Mesendoderm (in vitro differentiated cells): ENCODE measurements at regions not wholly inside any gene's neighbourhood (a gene's known extent, or its start where the extent isn't known, plus 50 kb on each side); places are given as distances from the start of the nearest gene placed in this dataset.

Experiments used
- DNase-seq: peaks from one replicate; pipeline ENCODE4 v3.0.0; 2013
- H2AK5ac ChIP-seq: 2 replicates; pipeline ENCODE4 v1.6.1; 2013; ENCODE audit warnings: low read length, inconsistent platforms
- H2BK120ac ChIP-seq: 2 replicates; pipeline ENCODE4 v1.6.1; 2013; ENCODE audit warnings: low read depth, mild to moderate bottlenecking, low read length, moderate library complexity, mixed read lengths
- H2BK15ac ChIP-seq: replicated peaks from 2 replicates; pipeline ENCODE4 v1.6.1; 2013; ENCODE audit warnings: low read depth, mild to moderate bottlenecking, moderate library complexity
- H2BK5ac ChIP-seq: 2 replicates; pipeline ENCODE4 v1.6.1; 2013; ENCODE audit warnings: low read length, inconsistent platforms
- H3K18ac ChIP-seq: 2 replicates; pipeline ENCODE4 v1.6.1; 2013; ENCODE audit warnings: mild to moderate bottlenecking, low read length, mixed read lengths
- H3K23ac ChIP-seq: one replicate; pipeline ENCODE4 v1.6.1; 2013; ENCODE audit warnings: low read length
- H3K27ac ChIP-seq: 2 replicates; pipeline ENCODE4 v1.5.1; 2013; ENCODE audit warnings: low read depth, mild to moderate bottlenecking, inconsistent platforms, low read length, moderate library complexity
- H3K27me3 ChIP-seq: 2 replicates; pipeline ENCODE4 v1.6.1; 2013; ENCODE audit warnings: low read length, control low read depth, mild to moderate bottlenecking, inconsistent platforms; ENCODE audit not compliant: insufficient read depth, poor library complexity
- H3K36me3 ChIP-seq: 2 replicates; pipeline ENCODE4 v1.6.1; 2013; ENCODE audit warnings: low read length, inconsistent platforms; ENCODE audit not compliant: control insufficient read depth, insufficient read depth
- H3K4ac ChIP-seq: one replicate; pipeline ENCODE4 v1.6.1; 2013; ENCODE audit warnings: low read depth, mild to moderate bottlenecking, low read length, moderate library complexity
- H3K4me1 ChIP-seq: 2 replicates; pipeline ENCODE4 v1.6.1; 2013; ENCODE audit warnings: low read depth, low read length, inconsistent platforms; ENCODE audit not compliant: control insufficient read depth
- H3K4me2 ChIP-seq: 2 replicates; pipeline ENCODE4 v1.6.1; 2013; ENCODE audit warnings: low read length
- H3K4me3 ChIP-seq: 2 replicates; pipeline ENCODE4 v1.5.1; 2013; ENCODE audit warnings: mild to moderate bottlenecking, low read length
- H3K56ac ChIP-seq: one replicate; pipeline ENCODE4 v1.6.1; 2013; ENCODE audit warnings: low read length
- H3K79me1 ChIP-seq: 2 replicates; pipeline ENCODE4 v1.6.1; 2013; ENCODE audit warnings: low read length, inconsistent platforms
- H3K79me2 ChIP-seq: 2 replicates; pipeline ENCODE4 v1.6.1; 2013; ENCODE audit warnings: mild to moderate bottlenecking, low read length; ENCODE audit not compliant: control insufficient read depth, insufficient read depth
- H3K9ac ChIP-seq: 2 replicates; pipeline ENCODE4 v1.6.1; 2013; ENCODE audit warnings: low read length, inconsistent platforms
- H4K5ac ChIP-seq: one replicate; pipeline ENCODE4 v1.6.1; 2013; ENCODE audit warnings: low read length
- H4K8ac ChIP-seq: one replicate; pipeline ENCODE4 v1.6.1; 2013; ENCODE audit warnings: low read depth, mild to moderate bottlenecking, control low read depth, low read length, moderate library complexity
- WGBS: extraction: QIAGEN DNeasy Blood & Tissue Kit; methylation state at CpG from one replicate; pipeline ENCODE4 v1.1.7; 2013; ENCODE audit warnings: low lambda C conversion rate, missing lambda C conversion rate; ENCODE audit not compliant: insufficient coverage; ENCODE audit errors: extremely low coverage; 5-methylcytosine and 5-hydroxymethylcytosine counted together

GRCh38 chr15:46808834-46809233, 908.5 kb upstream of the SEMA6D start:
- no peaks in the 10 kb centered on the region for H3K4me1 ChIP-seq
- no peak overlapping the region for H2BK120ac ChIP-seq
- no peak overlapping the region for H2BK15ac ChIP-seq
- H2BK5ac ChIP-seq: no peak overlapping the region
- H3K4me2 ChIP-seq: no peak overlapping the region
- no peak overlapping the region for H3K9ac ChIP-seq
- no peak overlapping the region for H3K18ac ChIP-seq
- no peak overlapping the region for H2AK5ac ChIP-seq
- no peak overlapping the region for H3K4ac ChIP-seq
- H4K8ac ChIP-seq: no peak overlapping the region
- H3K79me1 ChIP-seq: no peaks in the 10 kb centered on the region
- no peak overlapping the region for H4K5ac ChIP-seq
- no peak overlapping the region for H3K27ac ChIP-seq
- H3K23ac ChIP-seq: no peak overlapping the region
- no CpG with 5 or more reads among the region's 1 CpG for WGBS
- H3K27me3 ChIP-seq: no peaks in the 10 kb centered on the region
- no peaks in the 10 kb centered on the region for H3K79me2 ChIP-seq
- H3K4me3 ChIP-seq: no peak overlapping the region
- no peak for DNase-seq
- H3K56ac ChIP-seq: no peak overlapping the region
- no peaks in the 10 kb centered on the region for H3K36me3 ChIP-seq

GRCh38 chr15:46815240-46815639, 902.1 kb upstream of the SEMA6D start:
- H3K4me1 ChIP-seq: no peaks in the 10 kb centered on the region
- no peak overlapping the region for H2BK120ac ChIP-seq
- H2BK5ac ChIP-seq: no peak overlapping the region
- H3K79me1 ChIP-seq: no peaks in the 10 kb centered on the region
- no peak overlapping the region for H3K27ac ChIP-seq
- H3K36me3 ChIP-seq: no peaks in the 10 kb centered on the region
- H3K27me3 ChIP-seq: no peaks in the 10 kb centered on the region
- no peak overlapping the region for H3K18ac ChIP-seq
- H3K4me3 ChIP-seq: no peak overlapping the region
- H4K5ac ChIP-seq: no peak overlapping the region
- H3K79me2 ChIP-seq: no peaks in the 10 kb centered on the region
- no peak for DNase-seq
- no peak overlapping the region for H2BK15ac ChIP-seq
- no peak overlapping the region for H3K23ac ChIP-seq
- H3K9ac ChIP-seq: no peak overlapping the region
- no peak overlapping the region for H3K56ac ChIP-seq
- no CpG with 5 or more reads among the region's 4 CpGs for WGBS
- no peak overlapping the region for H3K4me2 ChIP-seq
- no peak overlapping the region for H2AK5ac ChIP-seq
- H4K8ac ChIP-seq: no peak overlapping the region
- H3K4ac ChIP-seq: no peak overlapping the region

DNA sequence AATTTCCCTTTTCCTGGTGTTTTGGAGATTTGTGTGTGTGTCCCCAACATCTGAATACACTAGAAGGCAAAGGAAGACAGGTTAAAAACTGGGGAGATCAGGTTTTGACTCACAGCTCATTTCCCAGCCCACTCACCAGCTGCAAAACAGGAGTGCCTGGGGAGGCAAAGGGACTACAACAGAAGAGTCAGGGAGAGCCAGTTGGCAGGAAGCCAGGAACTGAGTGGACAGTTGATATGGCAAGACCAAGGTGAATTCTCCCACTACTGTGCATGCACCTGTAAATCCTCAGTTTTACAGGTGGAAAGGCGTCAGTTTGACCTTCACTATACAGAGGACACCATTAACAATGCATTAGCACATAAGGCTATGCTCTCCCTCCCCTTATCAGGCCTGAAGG, 901.5 kb upstream of the SEMA6D start:
- Histone ChIP-seq H3K79me1 (no peaks in the 10 kb centered on the region), H2AK5ac (no peak overlapping the region), H3K18ac (no peak overlapping the region), H2BK15ac (no peak overlapping the region), H4K5ac (no peak overlapping the region), H4K8ac (no peak overlapping the region), H3K4me3 (no peak overlapping the region), H3K4me2 (no peak overlapping the region), H3K79me2 (no peaks in the 10 kb centered on the region), H3K27me3 (no peaks in the 10 kb centered on the region), H3K23ac (no peak overlapping the region), H3K36me3 (no peaks in the 10 kb centered on the region), H3K4me1 (no peaks in the 10 kb centered on the region), H3K4ac (no peak overlapping the region), H3K27ac (no peak overlapping the region), H2BK5ac (no peak overlapping the region), H3K9ac (no peak overlapping the region), H3K56ac (no peak overlapping the region), H2BK120ac (no peak overlapping the region)
- WGBS: no CpG with 5 or more reads among the region's 1 CpG
- DNase-seq: no peak

- H4K5ac ChIP-seq: no peak overlapping the region
- H3K18ac ChIP-seq: no peak overlapping the region
- no peak overlapping the region for H3K4ac ChIP-seq
- no peak overlapping the region for H4K8ac ChIP-seq
- no peaks in the 10 kb centered on the region for H3K4me1 ChIP-seq
- no peaks in the 10 kb centered on the region for H3K27me3 ChIP-seq
- H3K79me1 ChIP-seq: no peaks in the 10 kb centered on the region
- H2BK15ac ChIP-seq: no peak overlapping the region
- H3K27ac ChIP-seq: no peak overlapping the region
- H3K56ac ChIP-seq: no peak overlapping the region
- no peaks in the 10 kb centered on the region for H3K36me3 ChIP-seq
- no peak overlapping the region for H3K9ac ChIP-seq
- H3K4me3 ChIP-seq: no peak overlapping the region
- WGBS: no CpG with 5 or more reads among the region's 1 CpG
- H3K4me2 ChIP-seq: no peak overlapping the region
- no peak overlapping the region for H3K23ac ChIP-seq
- no peak overlapping the region for H2BK5ac ChIP-seq
- H2AK5ac ChIP-seq: no peak overlapping the region
- H2BK120ac ChIP-seq: no peak overlapping the region
- no peaks in the 10 kb centered on the region for H3K79me2 ChIP-seq
- no peak for DNase-seq
These were observed 868.6 kb upstream of the SEMA6D start for GRCh38 chr15:46848704-46849103.

DNA sequence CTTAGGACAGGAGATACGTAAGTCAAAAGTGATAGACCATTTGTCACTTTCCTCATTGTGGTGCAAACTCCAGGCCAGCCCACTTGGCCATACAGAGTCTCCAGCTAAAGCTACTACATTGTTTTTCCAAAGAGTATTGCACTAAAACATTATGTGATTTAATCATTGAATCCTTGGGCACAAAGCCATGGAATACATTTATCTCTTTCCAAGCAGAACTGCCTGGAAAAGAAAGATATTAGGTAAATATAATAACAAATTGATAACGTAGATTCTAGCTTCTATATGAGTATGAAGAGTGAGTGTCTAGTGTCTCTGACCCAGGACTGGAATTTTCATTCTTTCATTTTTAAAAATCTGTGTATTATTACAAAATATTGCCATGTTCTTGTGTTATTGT, 863.7 kb upstream of the SEMA6D start:
- peaks cover 2% of the 10 kb centered on the region for H3K4me1 ChIP-seq
- no peaks in the 10 kb centered on the region for H3K27me3 ChIP-seq
- no peak overlapping the region for H2AK5ac ChIP-seq
- no peak overlapping the region for H2BK5ac ChIP-seq
- H3K79me1 ChIP-seq: no peaks in the 10 kb centered on the region
- WGBS: no CpG with 5 or more reads among the region's 2 CpGs
- H3K4me2 ChIP-seq: no peak overlapping the region
- H3K27ac ChIP-seq: no peak overlapping the region
- no peak overlapping the region for H3K18ac ChIP-seq
- no peak overlapping the region for H3K4ac ChIP-seq
- no peak overlapping the region for H2BK120ac ChIP-seq
- H3K23ac ChIP-seq: no peak overlapping the region
- no peak overlapping the region for H3K9ac ChIP-seq
- DNase-seq: no peak
- no peak overlapping the region for H3K4me3 ChIP-seq
- no peak overlapping the region for H3K56ac ChIP-seq
- H3K36me3 ChIP-seq: no peaks in the 10 kb centered on the region
- no peak overlapping the region for H4K8ac ChIP-seq
- H3K79me2 ChIP-seq: no peaks in the 10 kb centered on the region
- H2BK15ac ChIP-seq: no peak overlapping the region
- no peak overlapping the region for H4K5ac ChIP-seq

- no peak overlapping the region for H3K23ac ChIP-seq
- H3K27ac ChIP-seq: no peak overlapping the region
- no peak overlapping the region for H2BK15ac ChIP-seq
- no peak overlapping the region for H3K18ac ChIP-seq
- H3K56ac ChIP-seq: no peak overlapping the region
- H3K9ac ChIP-seq: no peak overlapping the region
- H4K8ac ChIP-seq: no peak overlapping the region
- no peak overlapping the region for H3K4me3 ChIP-seq
- H3K4ac ChIP-seq: no peak overlapping the region
- no peak overlapping the region for H2BK120ac ChIP-seq
- no peak for DNase-seq
- no peak overlapping the region for H2AK5ac ChIP-seq
- no peaks in the 10 kb centered on the region for H3K79me2 ChIP-seq
- no peak overlapping the region for H3K4me2 ChIP-seq
- no peaks in the 10 kb centered on the region for H3K27me3 ChIP-seq
- H3K36me3 ChIP-seq: no peaks in the 10 kb centered on the region
- no peaks in the 10 kb centered on the region for H3K79me1 ChIP-seq
- H4K5ac ChIP-seq: no peak overlapping the region
- H2BK5ac ChIP-seq: no peak overlapping the region
- H3K4me1 ChIP-seq: peaks cover 2% of the 10 kb centered on the region
These were observed 862.7 kb upstream of the SEMA6D start for GRCh38 chr15:46854564-46854963.
